ENCODE measurements at regions not wholly inside any gene's neighbourhood (a gene's known extent, or its start where the extent isn't known, plus 50 kb on each side); places are given as distances from the start of the nearest gene placed in this dataset.

DNA sequence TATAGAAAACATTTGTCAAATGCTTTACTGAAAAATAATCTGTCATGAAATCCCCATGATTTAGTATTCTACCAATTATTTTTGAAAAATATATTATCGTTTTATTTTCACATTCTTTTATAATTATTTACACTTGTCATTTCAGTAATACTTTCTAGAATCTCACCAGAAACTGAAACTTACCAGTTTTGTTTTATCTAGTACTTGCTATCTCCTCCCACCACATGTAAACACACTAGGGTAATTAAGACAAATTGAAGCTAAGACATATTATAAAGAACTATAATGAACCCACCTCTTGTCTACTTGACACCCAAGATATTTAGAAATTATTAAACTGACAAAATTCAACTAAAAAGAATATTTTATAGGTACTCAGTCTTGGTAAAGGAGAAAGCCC, 51.5 kb upstream of the GRM3 start:
- peaks cover 19% of the 10 kb centered on the region for H3K9me3 Mint-ChIP-seq
- no peaks in the 10 kb centered on the region for H3K27me3 Mint-ChIP-seq

DNA sequence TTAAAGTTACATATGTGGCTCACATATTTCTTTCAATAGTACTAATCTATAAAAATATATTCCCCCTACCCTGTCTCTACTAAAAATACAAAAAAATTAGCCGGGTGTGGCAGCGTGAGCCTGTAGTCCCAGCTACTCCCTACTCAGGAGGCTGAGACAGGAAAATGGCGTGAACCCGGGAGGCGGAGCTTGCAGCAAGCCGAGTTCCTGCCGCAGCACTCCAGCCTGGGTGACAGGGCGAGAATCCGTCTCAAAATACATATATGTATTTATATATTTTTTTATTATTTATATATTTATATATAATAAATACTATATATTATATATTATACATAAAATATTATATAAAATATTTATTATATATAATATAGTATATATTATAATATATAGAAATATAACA, 69.7 kb upstream of the GRM3 start:
- no peaks in the 10 kb centered on the region for H3K36me3 Mint-ChIP-seq (ENCODE audit: low read depth)
- intact Hi-C loops (cut with micrococcal nuclease), result no loop called here
- no peaks in the 10 kb centered on the region for H3K27me3 Mint-ChIP-seq
- no peaks in the 10 kb centered on the region for H3K4me1 Mint-ChIP-seq (ENCODE audit: low read depth)
- H3K4me3 Mint-ChIP-seq, result no peak overlapping the region
- H3K27ac Mint-ChIP-seq, result no peak overlapping the region
- peaks cover 31% of the 10 kb centered on the region for H3K9me3 Mint-ChIP-seq

More for the DNA sequence above, 51.5 kb upstream of the GRM3 start:
- no peaks in the 10 kb centered on the region for H3K4me1 Mint-ChIP-seq (ENCODE audit: low read depth)
- no peak overlapping the region for H3K27ac Mint-ChIP-seq
- intact Hi-C loops (cut with micrococcal nuclease), result no loop called here
- no peak overlapping the region for H3K4me3 Mint-ChIP-seq
- no peaks in the 10 kb centered on the region for H3K36me3 Mint-ChIP-seq (ENCODE audit: low read depth)

DNA sequence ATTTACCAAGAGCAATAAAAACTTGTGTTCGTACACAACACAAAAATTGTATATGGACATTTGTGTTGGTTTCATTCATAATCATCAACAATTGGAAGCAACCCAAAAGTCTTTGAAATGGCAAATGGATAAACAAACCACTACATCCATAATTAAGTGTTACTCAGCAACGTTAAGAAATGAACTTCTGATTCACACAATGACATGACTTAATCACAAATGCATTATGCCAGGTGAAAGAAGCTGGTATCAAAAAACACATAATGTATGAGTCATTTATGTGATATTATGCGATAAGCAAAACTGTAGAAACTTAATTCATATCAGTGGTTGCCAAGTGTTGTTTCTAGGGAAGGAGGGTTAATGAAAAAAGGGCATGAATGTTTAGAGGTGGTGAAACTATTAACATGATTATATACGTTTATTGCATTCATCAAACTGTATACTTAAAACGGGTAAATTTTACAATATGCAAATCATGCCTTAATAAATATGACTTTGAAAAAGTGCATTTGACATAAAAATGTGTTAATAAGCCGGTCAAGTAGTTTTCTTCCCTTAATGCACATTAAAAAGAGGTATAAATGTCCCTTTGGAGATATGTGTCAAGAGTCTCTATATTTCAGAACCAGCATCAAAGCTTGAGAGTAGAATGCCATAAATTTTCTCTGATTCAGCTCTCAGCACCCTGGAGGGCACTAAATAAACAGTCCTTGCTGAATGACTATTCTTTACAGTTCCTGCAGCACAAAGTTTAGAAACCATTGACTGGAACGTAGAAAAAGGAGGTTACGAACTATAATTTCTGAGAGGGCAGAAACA, 84.8 kb upstream of the GRM3 start:
- no peaks in the 10 kb centered on the region for H3K27me3 Mint-ChIP-seq
- no peak overlapping the region for H3K4me3 Mint-ChIP-seq
- no peaks in the 10 kb centered on the region for H3K9me3 Mint-ChIP-seq
- intact Hi-C loops (cut with micrococcal nuclease), result no loop called here
- no peak overlapping the region for H3K27ac Mint-ChIP-seq
- no peaks in the 10 kb centered on the region for H3K36me3 Mint-ChIP-seq (ENCODE audit: low read depth)
- no peaks in the 10 kb centered on the region for H3K4me1 Mint-ChIP-seq (ENCODE audit: low read depth)

GRCh38 chr7:86534641-86535040, 109.1 kb upstream of the GRM3 start:
- Mint-ChIP-seq H3K27me3 (no peaks in the 10 kb centered on the region), H3K9me3 (peaks cover 45% of the 10 kb centered on the region), H3K36me3 (ENCODE audit: low read depth) (no peaks in the 10 kb centered on the region), H3K4me3 (no peak overlapping the region), H3K27ac (no peak overlapping the region), H3K4me1 (ENCODE audit: low read depth) (no peaks in the 10 kb centered on the region)
- intact Hi-C loops (cut with micrococcal nuclease), result no loop called here

GRCh38 chr7:86504229-86504628, 139.5 kb upstream of the GRM3 start:
- no peak overlapping the region for H3K27ac Mint-ChIP-seq
- no peaks in the 10 kb centered on the region for H3K4me1 Mint-ChIP-seq (ENCODE audit: low read depth)
- no peaks in the 10 kb centered on the region for H3K9me3 Mint-ChIP-seq
- intact Hi-C loops (cut with micrococcal nuclease), result no loop called here
- no peaks in the 10 kb centered on the region for H3K27me3 Mint-ChIP-seq
- H3K36me3 Mint-ChIP-seq (ENCODE audit: low read depth), result no peaks in the 10 kb centered on the region
- no peak overlapping the region for H3K4me3 Mint-ChIP-seq

GRCh38 chr7:86499986-86500385, 143.7 kb upstream of the GRM3 start:
- Mint-ChIP-seq H3K9me3 (no peaks in the 10 kb centered on the region), H3K4me1 (ENCODE audit: low read depth) (no peaks in the 10 kb centered on the region), H3K27me3 (no peaks in the 10 kb centered on the region), H3K4me3 (no peak overlapping the region), H3K36me3 (ENCODE audit: low read depth) (no peaks in the 10 kb centered on the region), H3K27ac (no peak overlapping the region)
- intact Hi-C loops (cut with micrococcal nuclease), result no loop called here

DNA sequence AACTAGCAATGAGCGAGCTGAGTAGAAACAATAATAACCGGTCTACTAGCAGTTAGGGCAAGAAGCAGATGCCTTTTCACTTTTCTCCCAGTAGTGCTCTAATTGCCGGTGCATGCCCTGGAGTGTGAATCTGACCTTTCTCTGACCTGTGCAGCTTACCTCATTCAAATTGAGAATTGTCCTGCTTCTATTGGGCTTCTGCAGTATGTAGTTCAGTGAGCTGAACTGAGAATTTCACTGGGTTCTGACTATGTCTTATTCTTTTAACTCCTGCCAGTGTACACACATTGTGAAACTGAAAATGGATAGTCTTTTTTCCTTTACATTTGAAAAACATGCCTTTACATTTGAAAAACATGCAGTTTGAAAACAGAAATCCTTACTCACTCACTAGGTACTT, 157.9 kb upstream of the GRM3 start:
- intact Hi-C loops (cut with micrococcal nuclease), result no loop called here
- Mint-ChIP-seq H3K36me3 (ENCODE audit: low read depth) (no peaks in the 10 kb centered on the region), H3K4me3 (no peak overlapping the region), H3K27ac (no peak overlapping the region), H3K27me3 (no peaks in the 10 kb centered on the region), H3K9me3 (no peaks in the 10 kb centered on the region), H3K4me1 (ENCODE audit: low read depth) (no peaks in the 10 kb centered on the region)

- no peaks in the 10 kb centered on the region for H3K4me1 Mint-ChIP-seq (ENCODE audit: low read depth)
- no peaks in the 10 kb centered on the region for H3K27me3 Mint-ChIP-seq
- H3K36me3 Mint-ChIP-seq (ENCODE audit: low read depth), result no peaks in the 10 kb centered on the region
- H3K27ac Mint-ChIP-seq, result no peak overlapping the region
- no peaks in the 10 kb centered on the region for H3K9me3 Mint-ChIP-seq
- H3K4me3 Mint-ChIP-seq, result no peak overlapping the region
- intact Hi-C loops (cut with micrococcal nuclease), result no loop called here
Measured at GRCh38 chr7:86479144-86479543, 164.6 kb upstream of the GRM3 start.

- no peaks in the 10 kb centered on the region for H3K9me3 Mint-ChIP-seq
Measured at GRCh38 chr7:86477343-86477935, 166.3 kb upstream of the GRM3 start.

DNA sequence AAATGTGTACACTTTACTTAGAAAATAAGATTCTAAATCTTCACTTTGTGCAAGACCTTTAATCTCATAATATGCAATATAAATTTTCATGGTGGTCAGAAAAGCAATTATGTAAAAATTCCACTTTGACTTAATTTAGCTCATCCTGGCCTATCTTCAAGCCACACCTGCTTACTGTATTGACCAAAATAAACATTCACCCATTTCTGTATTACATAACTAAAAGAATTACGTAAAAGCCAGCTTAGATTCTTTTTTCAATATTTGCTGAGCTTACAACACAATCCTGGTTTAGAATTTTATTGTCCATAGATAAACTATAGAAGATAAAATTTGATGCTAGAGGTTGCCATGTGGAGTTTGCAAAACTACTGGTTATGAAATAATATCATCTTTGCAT, 172.9 kb upstream of the GRM3 start:
- Mint-ChIP-seq H3K4me3 (no peak overlapping the region), H3K9me3 (no peaks in the 10 kb centered on the region), H3K4me1 (ENCODE audit: low read depth) (no peaks in the 10 kb centered on the region), H3K27ac (no peak overlapping the region), H3K27me3 (no peaks in the 10 kb centered on the region), H3K36me3 (ENCODE audit: low read depth) (no peaks in the 10 kb centered on the region)
- intact Hi-C loops (cut with micrococcal nuclease), result no loop called here

More at GRCh38 chr7:86477343-86477935, 166.3 kb upstream of the GRM3 start:
- H3K4me3 Mint-ChIP-seq, result no peak overlapping the region
- H3K27ac Mint-ChIP-seq, result no peak overlapping the region
- no peaks in the 10 kb centered on the region for H3K27me3 Mint-ChIP-seq
- intact Hi-C loops (cut with micrococcal nuclease), result no loop called here
- no peaks in the 10 kb centered on the region for H3K4me1 Mint-ChIP-seq (ENCODE audit: low read depth)
- no peaks in the 10 kb centered on the region for H3K36me3 Mint-ChIP-seq (ENCODE audit: low read depth)

GRCh38 chr7:86469680-86470295, 173.9 kb upstream of the GRM3 start:
- H3K36me3 Mint-ChIP-seq (ENCODE audit: low read depth), result no peaks in the 10 kb centered on the region
- no peak overlapping the region for H3K27ac Mint-ChIP-seq
- no peaks in the 10 kb centered on the region for H3K27me3 Mint-ChIP-seq
- H3K4me1 Mint-ChIP-seq (ENCODE audit: low read depth), result no peaks in the 10 kb centered on the region
- intact Hi-C loops (cut with micrococcal nuclease), result loop anchor here (2.0 to 5.0 kb wide), 2 partner anchors 582 to 1439 kb away; no protein-coding TSS in a partner anchor
- no peak overlapping the region for H3K4me3 Mint-ChIP-seq
- no peaks in the 10 kb centered on the region for H3K9me3 Mint-ChIP-seq

- Mint-ChIP-seq H3K9me3 (no peaks in the 10 kb centered on the region), H3K4me3 (no peak overlapping the region), H3K36me3 (ENCODE audit: low read depth) (no peaks in the 10 kb centered on the region), H3K27me3 (no peaks in the 10 kb centered on the region), H3K27ac (no peak overlapping the region), H3K4me1 (ENCODE audit: low read depth) (no peaks in the 10 kb centered on the region)
- intact Hi-C loops (cut with micrococcal nuclease), result no loop called here
Measured at GRCh38 chr7:86454753-86455152, 189.0 kb upstream of the GRM3 start.

DNA sequence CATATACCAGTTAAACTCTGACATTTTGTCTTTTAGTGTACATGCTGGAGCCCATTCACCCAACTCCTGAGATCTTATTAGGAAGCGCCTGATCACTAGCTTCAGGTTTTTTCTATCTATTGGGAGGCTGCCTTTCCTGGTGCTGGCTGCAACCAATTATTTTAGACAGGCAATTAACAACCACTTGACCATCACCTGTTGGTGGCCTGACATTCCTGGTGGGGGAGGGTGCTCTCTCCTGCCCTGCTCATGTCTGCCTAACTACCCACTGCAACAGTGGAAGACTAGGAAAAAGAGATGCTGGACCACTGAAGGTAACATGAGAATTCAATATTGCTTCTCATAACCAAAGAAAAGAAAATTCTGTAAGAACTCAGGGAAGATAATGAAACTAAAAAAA, 190.3 kb upstream of the GRM3 start:
- Mint-ChIP-seq H3K27ac (no peak overlapping the region), H3K4me3 (no peak overlapping the region), H3K27me3 (no peaks in the 10 kb centered on the region), H3K36me3 (ENCODE audit: low read depth) (no peaks in the 10 kb centered on the region), H3K4me1 (ENCODE audit: low read depth) (no peaks in the 10 kb centered on the region), H3K9me3 (no peaks in the 10 kb centered on the region)
- intact Hi-C loops (cut with micrococcal nuclease), result no loop called here

DNA sequence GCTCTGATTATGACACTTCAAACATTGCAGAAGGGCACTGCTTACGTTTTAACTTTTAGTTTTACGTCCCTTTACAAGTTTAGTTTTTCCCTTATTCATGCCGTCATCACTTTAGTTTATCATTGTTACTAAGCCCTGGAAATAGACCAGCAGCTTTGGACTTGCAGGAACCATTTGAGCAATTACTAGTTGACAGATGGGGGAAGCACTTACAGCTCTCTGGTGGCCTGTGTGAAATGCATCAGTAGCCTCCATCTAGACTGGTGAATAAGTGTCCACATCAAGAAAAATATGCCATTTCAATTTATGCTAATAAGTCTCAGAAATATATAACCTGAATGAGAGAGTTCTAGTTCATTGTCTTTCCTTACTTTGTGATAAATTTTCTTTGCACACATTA, 194.9 kb upstream of the GRM3 start:
- intact Hi-C loops (cut with micrococcal nuclease), result no loop called here

More for the DNA sequence above, 194.9 kb upstream of the GRM3 start:
- H3K4me3 Mint-ChIP-seq, result no peak overlapping the region
- no peak overlapping the region for H3K27ac Mint-ChIP-seq
- H3K27me3 Mint-ChIP-seq, result no peaks in the 10 kb centered on the region
- no peaks in the 10 kb centered on the region for H3K9me3 Mint-ChIP-seq
- no peaks in the 10 kb centered on the region for H3K36me3 Mint-ChIP-seq (ENCODE audit: low read depth)
- no peaks in the 10 kb centered on the region for H3K4me1 Mint-ChIP-seq (ENCODE audit: low read depth)

Measured in dendritic cell treated with granulocyte-macrophage colony-stimulating factor and Interleukin-4, amounts not matched to agents 40 ng/mL and 50 ng/mL, for 4 days (primary cell).